H1 (cell line): ENCODE measurements at regions not wholly inside any gene's neighbourhood (a gene's known extent, or its start where the extent isn't known, plus 50 kb on each side); places are given as distances from the start of the nearest gene placed in this dataset.

ENCODE experiments used
- CTCF ChIA-PET: fragments of 300-600 bp; sonication (Branson Sonifier 250); formaldehyde crosslinking; loops from one replicate; lab custom pipeline; 2021; ENCODE audit not compliant: partially characterized antibody; lab: Charles Lee
- POLR2A ChIA-PET: fragments of 300-600 bp; sonication (Branson Sonifier 250); formaldehyde crosslinking; loops from one replicate; lab custom pipeline; 2021; ENCODE audit warnings: inconsistent platforms; ENCODE audit not compliant: partially characterized antibody; lab: Charles Lee
- DNase-seq, 2 experiments: peaks; one replicate each; pipeline versions ENCODE4 v3.0.0 to v3.0.0-alpha.2; 2010 to 2022; ENCODE audit warnings: low spot score in 2 of 2, low read depth in 1 of 2, mixed read lengths in 1 of 2
- FAIRE-seq: peaks from 2 replicates; lab custom pipeline; 2011; peaks lifted over from hg19 to GRCh38; lab: Jason Lieb, UNC
- H2AFZ ChIP-seq: 2 replicates; pipeline ENCODE4 v1.8.1; 2012; ENCODE audit warnings: low read length, inconsistent platforms
- H2AK5ac ChIP-seq: 2 replicates; pipeline ENCODE4 v1.6.1; 2013; ENCODE audit warnings: low read depth, low read length
- H2BK120ac ChIP-seq: replicated peaks from 2 replicates; pipeline ENCODE3; 2013; ENCODE audit warnings: low read depth, low read length, inconsistent platforms
- H2BK12ac ChIP-seq: 2 replicates; pipeline ENCODE4 v1.6.1; 2013; ENCODE audit warnings: low read depth, low read length
- H2BK15ac ChIP-seq: 2 replicates; pipeline ENCODE4 v1.6.1; 2013; ENCODE audit warnings: low read length
- H2BK20ac ChIP-seq: 2 replicates; pipeline ENCODE4 v1.6.1; 2013; ENCODE audit warnings: low read length
- H2BK5ac ChIP-seq: 2 replicates; pipeline ENCODE4 v1.6.1; 2013; ENCODE audit warnings: low read depth, low read length
- H3K14ac ChIP-seq: 2 replicates; pipeline ENCODE4 v1.6.1; 2013; ENCODE audit warnings: inconsistent platforms; ENCODE audit not compliant: insufficient read length
- H3K18ac ChIP-seq: 2 replicates; pipeline ENCODE4 v1.6.1; 2013; ENCODE audit warnings: low read length; ENCODE audit errors: extremely low read depth
- H3K23ac ChIP-seq: 2 replicates; pipeline ENCODE4 v1.6.1; 2013; ENCODE audit warnings: inconsistent platforms; ENCODE audit not compliant: insufficient read length
- H3K23me2 ChIP-seq: 2 replicates; pipeline ENCODE4 v1.6.1; 2013; ENCODE audit warnings: low read depth, low read length
- H3K27ac ChIP-seq: 2 replicates; pipeline ENCODE4 v1.6.1; 2011; ENCODE audit warnings: low read depth, low read length, inconsistent platforms
- H3K27me3 ChIP-seq, 4 experiments: replicated peaks in 1 of 4; 1 replicate in 1 of 4; 2 replicates in 3 of 4; pipeline versions ENCODE4 v1.6.1 to v1.8.1; 2011 to 2013; ENCODE audit warnings: low read length in 3 of 4, mild to moderate bottlenecking in 3 of 4, inconsistent platforms in 2 of 4, mixed read lengths in 2 of 4, moderate library complexity in 1 of 4; ENCODE audit not compliant: control insufficient read depth in 3 of 4, insufficient read depth in 3 of 4; ENCODE audit errors: extremely low read depth in 1 of 4
- H3K36me3 ChIP-seq, 4 experiments: 2 replicates each; pipeline versions ENCODE4 v1.6.1 to v1.8.1; 2011 to 2013; ENCODE audit warnings: mild to moderate bottlenecking in 4 of 4, low read length in 3 of 4, moderate library complexity in 2 of 4, control low read depth in 1 of 4, inconsistent platforms in 1 of 4; ENCODE audit not compliant: insufficient read depth in 4 of 4, control insufficient read depth in 2 of 4
- H3K4ac ChIP-seq: replicated peaks from 2 replicates; pipeline ENCODE3; 2013; ENCODE audit warnings: low read length, low read depth, mixed read lengths, inconsistent platforms; ENCODE audit not compliant: insufficient read length
- H3K4me1 ChIP-seq, 4 experiments: replicated peaks in 1 of 4; 1 replicate in 1 of 4; 2 replicates in 3 of 4; pipeline versions ENCODE4 v1.6.1 to v1.8.1; 2011 to 2013; ENCODE audit warnings: low read length in 3 of 4, inconsistent platforms in 2 of 4, mixed read lengths in 1 of 4; ENCODE audit not compliant: insufficient read depth in 4 of 4, control insufficient read depth in 3 of 4
- H3K4me2 ChIP-seq, 2 experiments: 2 replicates each; pipeline versions ENCODE4 v1.6.1 to v1.8.1; 2011 to 2013; ENCODE audit warnings: low read depth in 2 of 2, low read length in 2 of 2, control low read depth in 1 of 2, inconsistent platforms in 1 of 2, mild to moderate bottlenecking in 1 of 2; ENCODE audit not compliant: insufficient read depth in 1 of 2
- H3K4me3 ChIP-seq, 4 experiments: fragments of 200-600, 300-600 bp in 1 of 4; sonication (generic), shearing (Covaris generic), sonication (Bioruptor Twin) in 1 of 4; 2 replicates each; pipeline versions ENCODE4 v1.5.1 to v1.8.1; 2011 to 2016; ENCODE audit warnings: low read length in 4 of 4, low read depth in 3 of 4, control low read depth in 2 of 4, inconsistent platforms in 2 of 4, mild to moderate bottlenecking in 2 of 4, mixed read lengths in 1 of 4, moderate library complexity in 1 of 4; ENCODE audit not compliant: insufficient read depth in 2 of 4; ENCODE audit errors: extremely low read depth in 1 of 4
- H3K56ac ChIP-seq: replicated peaks from 2 replicates; pipeline ENCODE3; 2013; ENCODE audit warnings: low read depth, mild to moderate bottlenecking, mixed read lengths, low read length, inconsistent platforms; ENCODE audit not compliant: insufficient read length
- H3K79me1 ChIP-seq: 2 replicates; pipeline ENCODE4 v1.6.1; 2013; ENCODE audit warnings: low read depth, low read length, control low read depth
- H3K79me2 ChIP-seq, 2 experiments: 2 replicates each; pipeline versions ENCODE4 v1.6.1 to v1.8.1; 2012 to 2013; ENCODE audit warnings: low read length in 2 of 2, mild to moderate bottlenecking in 2 of 2, inconsistent platforms in 1 of 2; ENCODE audit not compliant: insufficient read depth in 2 of 2, control insufficient read depth in 1 of 2
- H3K9ac ChIP-seq, 4 experiments: replicated peaks in 1 of 4; 1 replicate in 1 of 4; 2 replicates in 3 of 4; pipeline versions ENCODE4 v1.6.1 to v1.8.1; 2011 to 2013; ENCODE audit warnings: low read depth in 3 of 4, low read length in 3 of 4, control low read depth in 2 of 4, mild to moderate bottlenecking in 2 of 4, moderate library complexity in 2 of 4, inconsistent platforms in 1 of 4; ENCODE audit errors: extremely low read depth in 1 of 4
- H3K9me3 ChIP-seq, 2 experiments: 2 replicates each; pipeline versions ENCODE4 v1.6.1 to v1.8.1; 2012 to 2013; ENCODE audit warnings: mild to moderate bottlenecking in 2 of 2, moderate library complexity in 2 of 2, control low read depth in 1 of 2, inconsistent platforms in 1 of 2, low read depth in 1 of 2, low read length in 1 of 2, mixed read lengths in 1 of 2; ENCODE audit not compliant: insufficient read depth in 2 of 2
- H4K20me1 ChIP-seq, 2 experiments: replicated peaks in 1 of 2; 2 replicates each; pipeline versions ENCODE3 to v1.8.1; 2011 to 2013; ENCODE audit warnings: inconsistent platforms in 2 of 2, low read length in 2 of 2, mild to moderate bottlenecking in 1 of 2; ENCODE audit not compliant: insufficient read depth in 2 of 2, control insufficient read depth in 1 of 2
- H4K5ac ChIP-seq: 2 replicates; pipeline ENCODE4 v1.6.1; 2013; ENCODE audit warnings: low read length, low read depth, mixed read lengths, inconsistent platforms; ENCODE audit not compliant: insufficient read length
- H4K8ac ChIP-seq: 2 replicates; pipeline ENCODE4 v1.8.0; 2013; ENCODE audit warnings: mild to moderate bottlenecking, moderate library complexity, low read length, inconsistent platforms; ENCODE audit not compliant: insufficient read depth; ENCODE audit errors: extremely low read depth
- H4K91ac ChIP-seq: replicated peaks from 2 replicates; pipeline ENCODE3; 2013; ENCODE audit warnings: low read length, mixed read lengths, inconsistent platforms; ENCODE audit not compliant: insufficient read length
- MAFK ChIP-seq: IDR thresholded peaks from 2 replicates; pipeline ENCODE4 v1.6.1; 2012; ENCODE audit warnings: low read depth, mild to moderate bottlenecking, improper control_type of control experiment, low read length
- NANOG ChIP-seq: IDR thresholded peaks from 2 replicates; pipeline ENCODE4 v1.6.1; 2011; ENCODE audit warnings: low read length, low read depth, mild to moderate bottlenecking, inconsistent platforms; ENCODE audit not compliant: insufficient read depth, poor library complexity, severe bottlenecking
- SP1 ChIP-seq: IDR thresholded peaks from 2 replicates; pipeline ENCODE4 v1.6.1; 2011; ENCODE audit warnings: low read depth, low read length
- TAF7 ChIP-seq: optimal IDR thresholded peaks from 2 replicates; pipeline ENCODE3; 2011; ENCODE audit warnings: low read depth, mild to moderate bottlenecking, inconsistent platforms, low read length, moderate library complexity, borderline replicate concordance
- TBP ChIP-seq: IDR thresholded peaks from 2 replicates; pipeline ENCODE4 v1.6.1; 2011; ENCODE audit warnings: low read depth, low read length, improper control_type of control experiment
- ZNF274 ChIP-seq: IDR thresholded peaks from 2 replicates; pipeline ENCODE4 v1.7.0; 2012; ENCODE audit warnings: low read length, borderline replicate concordance; ENCODE audit errors: extremely low read depth
- WGBS, 2 experiments: shearing (Covaris generic) in 1 of 2; methylation state at CpG; one replicate each; pipeline versions ENCODE4 v1.1.6 to v1.1.7; 2013 to 2015; ENCODE audit warnings: low lambda C conversion rate in 2 of 2, mixed read lengths in 2 of 2, inconsistent platforms in 1 of 2, low coverage in 1 of 2, missing lambda C conversion rate in 1 of 2; ENCODE audit not compliant: insufficient replicate concordance in 2 of 2, insufficient coverage in 1 of 2, insufficient read length in 1 of 2; ENCODE audit errors: extremely low coverage in 1 of 2, missing lambda C conversion rate in 1 of 2; 5-methylcytosine and 5-hydroxymethylcytosine counted together

DNA sequence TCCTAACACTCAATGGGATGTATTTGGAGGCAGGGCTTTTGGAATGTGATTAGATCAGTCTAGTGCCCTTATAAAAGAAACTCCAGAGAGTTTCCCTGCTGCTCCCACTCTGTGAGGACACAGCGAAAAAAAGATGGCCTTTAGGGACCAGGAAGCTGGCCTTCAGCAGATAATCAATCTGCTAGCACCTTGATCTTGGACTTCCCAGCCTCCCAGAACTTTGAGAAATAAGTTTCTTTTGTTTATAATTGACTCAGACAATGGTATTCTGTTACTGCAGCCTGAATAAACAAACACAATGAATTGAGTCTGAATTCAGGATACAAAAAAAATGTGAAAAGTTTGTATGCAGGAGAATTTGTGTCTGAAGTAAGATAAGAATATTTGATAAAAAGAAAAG, 842.1 kb downstream of the FSTL5 start:
- FAIRE-seq (no peak), DNase-seq (no peak)
- H3K27me3 ChIP-seq: no peaks in the 10 kb centered on the region
- no peak overlapping the region for H3K4me2 ChIP-seq
- H2BK5ac ChIP-seq: no peak overlapping the region
- no peaks in the 10 kb centered on the region for H3K9me3 ChIP-seq
- H4K91ac ChIP-seq: no peak overlapping the region
- no peak overlapping the region for H3K4me3 ChIP-seq
- H2BK15ac ChIP-seq: no peak overlapping the region
- no peak overlapping the region for H4K5ac ChIP-seq
- TF ChIP-seq ZNF274: no peak
- no peak for TF ChIP-seq NANOG
- TF ChIP-seq TAF7: no peak
- no peak for TF ChIP-seq TBP
- no peak for TF ChIP-seq SP1
- no peak for TF ChIP-seq MAFK
- no peak overlapping the region for H3K56ac ChIP-seq
- no peak overlapping the region for H3K23ac ChIP-seq
- no peak overlapping the region for H3K27ac ChIP-seq
- H3K4me1 ChIP-seq: no peaks in the 10 kb centered on the region
- POLR2A ChIA-PET: no interaction called here
- no peaks in the 10 kb centered on the region for H3K36me3 ChIP-seq
- no peak overlapping the region for H2BK12ac ChIP-seq
- H3K4ac ChIP-seq: no peak overlapping the region
- H3K79me2 ChIP-seq: no peaks in the 10 kb centered on the region
- no peak overlapping the region for H3K9ac ChIP-seq
- 83% methylated on average over 1 of the region's 1 CpG; no CpG with 5 or more reads in 1 of the 2 experiments for WGBS, 2 experiments
- H2BK120ac ChIP-seq: no peak overlapping the region
- no peaks in the 10 kb centered on the region for H4K20me1 ChIP-seq
- H3K23me2 ChIP-seq: no peaks in the 10 kb centered on the region
- no peak overlapping the region for H2AFZ ChIP-seq
- H2AK5ac ChIP-seq: no peak overlapping the region
- no peak overlapping the region for H4K8ac ChIP-seq
- CTCF ChIA-PET: interaction anchor here (1.1 kb wide), 1 partner anchor 68 kb away, joined by 3 read pairs; no protein-coding TSS in a partner anchor
- H3K18ac ChIP-seq: no peak overlapping the region
- no peak overlapping the region for H3K14ac ChIP-seq
- H2BK20ac ChIP-seq: no peak overlapping the region
- H3K79me1 ChIP-seq: no peaks in the 10 kb centered on the region
